Activated CD8-positive, alpha-beta memory T cell treated with anti-CD3 and anti-CD28 coated beads for 1 hour (primary cell): ENCODE measurements at regions not wholly inside any gene's neighbourhood (a gene's known extent, or its start where the extent isn't known, plus 50 kb on each side); places are given as distances from the start of the nearest gene placed in this dataset.

Experiments used
- DNase-seq, 2 donors: peaks; one replicate each; pipeline ENCODE4 v3.0.0-alpha.2; 2020; ENCODE audit warnings: low read depth in 1 of 2; ENCODE audit errors: extremely low read depth in 1 of 2

DNA sequence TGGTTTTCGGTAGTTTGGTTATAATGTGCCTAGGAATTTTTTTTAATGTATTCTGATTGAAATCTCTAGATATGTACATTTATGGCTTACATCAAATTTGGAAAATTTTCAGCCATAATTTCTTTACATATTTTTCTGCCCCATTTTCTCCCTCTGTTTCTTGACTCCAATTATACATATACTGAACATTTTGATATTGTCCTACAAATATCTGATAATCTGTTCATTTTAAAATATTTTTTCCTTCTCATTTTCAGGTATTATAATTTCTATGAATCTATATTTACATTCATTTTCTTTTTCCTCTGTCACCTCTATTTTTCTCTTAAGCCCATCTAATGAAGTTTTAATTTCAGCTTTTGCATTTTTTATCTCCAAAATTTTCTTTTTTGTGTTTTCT lies 82.7 kb upstream of the TMLHE start:
- no peak for DNase-seq

DNA sequence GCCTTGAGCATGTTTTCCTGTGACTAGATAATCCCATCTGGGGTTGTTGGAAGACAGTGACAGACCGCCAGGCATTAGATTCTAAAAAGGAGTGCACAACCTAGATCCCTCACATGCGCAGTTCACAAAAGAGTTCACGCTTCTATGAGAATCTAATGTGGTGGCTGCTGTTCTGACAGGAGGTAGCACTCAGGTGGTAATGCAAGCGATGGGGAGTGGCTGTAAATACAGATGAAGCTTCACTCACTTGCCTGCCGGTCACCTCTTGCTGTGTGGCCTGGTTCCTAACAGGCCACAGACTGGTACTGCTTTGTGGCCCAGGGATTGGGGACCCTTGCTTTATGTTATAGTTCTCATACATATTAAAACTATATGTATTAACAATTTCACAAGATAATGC lies 81.9 kb upstream of the TMLHE start:
- no peak for DNase-seq

DNA sequence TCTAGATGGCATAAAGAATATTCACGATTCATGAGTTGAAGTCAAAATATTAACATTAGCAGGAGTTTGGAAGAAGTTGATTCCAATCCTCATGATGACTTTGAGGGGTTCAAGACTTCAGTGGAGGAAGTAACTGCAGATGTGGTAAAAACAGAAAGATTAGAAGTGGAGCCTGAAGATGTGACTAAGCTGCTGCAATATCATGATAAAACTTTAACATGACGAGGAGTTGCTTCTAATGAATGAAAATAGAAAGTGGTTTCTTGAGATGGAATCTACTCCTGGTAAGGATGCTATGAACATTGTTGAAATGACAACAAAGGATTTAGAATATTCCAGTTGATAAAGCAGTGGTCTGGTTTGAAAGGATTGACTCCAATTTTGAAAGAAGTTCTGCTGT lies 70.1 kb upstream of the TMLHE start:
- no peak for DNase-seq

DNA sequence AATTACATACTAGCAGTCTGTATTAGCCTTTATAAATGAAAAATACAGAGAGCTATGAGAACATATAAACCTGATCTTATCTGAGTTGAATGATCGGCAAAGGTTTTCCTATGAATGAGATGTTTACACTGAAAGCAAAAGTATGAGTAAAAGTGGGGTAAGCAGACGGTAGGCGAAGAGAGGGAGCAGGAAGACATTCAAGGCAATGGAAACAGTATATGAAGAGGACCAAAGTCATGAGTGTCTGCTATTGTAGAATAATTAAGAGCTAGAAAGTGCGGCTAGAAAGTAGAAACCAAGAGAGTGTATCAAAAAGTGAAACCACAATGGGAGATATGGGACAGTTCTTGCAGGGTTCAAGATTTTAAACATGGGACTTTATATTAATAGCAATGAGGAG lies 67.0 kb upstream of the TMLHE start:
- DNase-seq = no peak

DNA sequence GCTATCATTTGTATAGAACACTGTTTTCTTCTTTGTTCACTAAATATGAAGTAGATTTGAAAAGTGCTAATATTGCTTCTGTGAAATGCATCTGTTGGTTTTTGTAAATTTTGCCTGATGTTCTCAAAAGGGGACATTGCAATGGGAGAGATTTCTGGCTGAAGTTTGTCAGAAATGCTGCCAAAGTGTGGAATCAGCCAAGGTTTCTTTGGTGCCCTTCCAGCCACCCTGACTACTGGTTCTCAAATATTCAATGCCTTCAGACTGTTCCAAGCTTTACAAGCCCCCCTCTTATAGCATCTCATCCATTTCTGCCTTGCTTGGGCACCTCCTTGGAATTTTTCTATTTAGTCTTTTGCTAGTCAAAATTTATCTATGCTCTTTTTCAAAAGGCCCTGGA lies 60.6 kb upstream of the TMLHE start:
- DNase-seq = no peak

DNA sequence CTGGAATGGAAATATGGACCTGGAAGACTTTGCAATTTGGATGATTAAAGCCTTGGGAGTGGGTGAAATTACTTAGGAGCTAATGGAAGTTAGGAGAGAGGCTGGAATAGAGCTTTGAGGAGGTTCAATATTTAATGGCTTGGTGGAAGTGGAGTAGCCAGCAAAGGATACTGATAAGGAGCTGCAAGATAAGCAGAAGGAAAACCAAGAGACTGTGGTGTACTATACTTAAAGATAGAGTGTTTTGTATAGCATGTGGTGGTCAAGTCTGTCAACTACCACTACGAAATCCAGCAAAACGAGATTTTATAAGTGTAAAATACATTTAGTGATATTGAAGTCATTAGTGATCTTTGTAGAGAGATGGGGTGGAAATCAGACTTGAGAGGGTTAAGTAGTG lies 54.0 kb upstream of the TMLHE start:
- no peak for DNase-seq
